Hepatocyte (in vitro differentiated cells): ENCODE measurements at regions not wholly inside any gene's neighbourhood (a gene's known extent, or its start where the extent isn't known, plus 50 kb on each side); places are given as distances from the start of the nearest gene placed in this dataset.

Source experiments
- DNase-seq: peaks from one replicate; pipeline ENCODE4 v3.0.0-alpha.2; 2016; ENCODE audit warnings: low spot score
- H2AFZ ChIP-seq: fragments of 200-600 bp; sonication (generic); 2 replicates; pipeline ENCODE4 v1.6.0; 2016; ENCODE audit warnings: antibody characterized with exemption, mild to moderate bottlenecking
- H3K27ac ChIP-seq: fragments of 200-600 bp; sonication (generic); 2 replicates; pipeline ENCODE4 v1.5.1; 2016; ENCODE audit warnings: mild to moderate bottlenecking
- H3K27me3 ChIP-seq: fragments of 200-600 bp; sonication (generic); 2 replicates; pipeline ENCODE4 v1.6.1; 2016
- H3K36me3 ChIP-seq: fragments of 200-600 bp; sonication (generic); replicated peaks from 2 replicates; pipeline ENCODE4 v1.5.1; 2016; ENCODE audit warnings: low read depth; ENCODE audit not compliant: insufficient read depth
- H3K4me1 ChIP-seq: fragments of 200-600 bp; sonication (generic); 2 replicates; pipeline ENCODE4 v1.5.1; 2016; ENCODE audit warnings: mild to moderate bottlenecking, moderate library complexity; ENCODE audit not compliant: insufficient read depth
- H3K4me2 ChIP-seq: fragments of 200-600 bp; sonication (generic); 2 replicates; pipeline ENCODE4 v1.6.0; 2016
- H3K4me3 ChIP-seq: fragments of 200-600 bp; sonication (generic); 2 replicates; pipeline ENCODE4 v1.5.1; 2016; ENCODE audit warnings: mild to moderate bottlenecking
- H3K79me2 ChIP-seq: fragments of 200-600 bp; sonication (generic); 2 replicates; pipeline ENCODE4 v1.6.0; 2017; ENCODE audit warnings: mild to moderate bottlenecking
- H3K9me2 ChIP-seq: fragments of 200-600 bp; sonication (generic); replicated peaks from 2 replicates; pipeline ENCODE4 v1.6.0; 2017; ENCODE audit warnings: mild to moderate bottlenecking; ENCODE audit not compliant: insufficient read depth
- H3K9me3 ChIP-seq: fragments of 200-600 bp; sonication (generic); 2 replicates; pipeline ENCODE4 v1.5.1; 2016; ENCODE audit warnings: low read depth, mild to moderate bottlenecking
- H4K20me1 ChIP-seq: fragments of 200-600 bp; sonication (generic); 2 replicates; pipeline ENCODE4 v1.6.0; 2016; ENCODE audit warnings: mild to moderate bottlenecking; ENCODE audit not compliant: insufficient read depth, poor library complexity, severe bottlenecking
- CTCF ChIP-seq: fragments of 200-600 bp; sonication (generic); IDR thresholded peaks from 2 replicates; pipeline ENCODE4 v1.5.1; 2016; ENCODE audit warnings: antibody characterized with exemption, mild to moderate bottlenecking; ENCODE audit not compliant: poor library complexity
- EZH2 ChIP-seq: fragments of 200-600 bp; sonication (generic); IDR thresholded peaks from 2 replicates; pipeline ENCODE4 v1.6.1; 2016; ENCODE audit warnings: antibody characterized with exemption, mild to moderate bottlenecking, borderline replicate concordance
- EZH2phosphoT487 ChIP-seq: fragments of 200-600 bp; sonication (generic); IDR thresholded peaks from one replicate; pipeline ENCODE4 v1.6.1; 2018; ENCODE audit warnings: antibody characterized with exemption, mild to moderate bottlenecking, low read depth, moderate library complexity; ENCODE audit not compliant: unreplicated experiment, severe bottlenecking
- WGBS: methylation state at CpG from one replicate; pipeline ENCODE4 v1.1.6; 2016; ENCODE audit warnings: low lambda C conversion rate; ENCODE audit errors: missing lambda C conversion rate; 5-methylcytosine and 5-hydroxymethylcytosine counted together

- Histone ChIP-seq H4K20me1 (no peaks in the 10 kb centered on the region), H2AFZ (no peak overlapping the region), H3K9me3 (no peaks in the 10 kb centered on the region), H3K4me3 (no peak overlapping the region), H3K36me3 (no peaks in the 10 kb centered on the region), H3K4me1 (no peaks in the 10 kb centered on the region), H3K9me2 (no peaks in the 10 kb centered on the region), H3K79me2 (no peaks in the 10 kb centered on the region), H3K4me2 (no peak overlapping the region), H3K27me3 (no peaks in the 10 kb centered on the region), H3K27ac (no peak overlapping the region)
- no peak for DNase-seq
- TF ChIP-seq EZH2phosphoT487 (no peak), CTCF (no peak), EZH2 (no peak)
- WGBS, result 100% methylated on average over 2 of the region's 2 CpGs
Measured at GRCh38 chr6:16828058-16828457, 66.8 kb upstream of the ATXN1 start.

- DNase-seq, result no peak
- H3K9me3 ChIP-seq, result no peaks in the 10 kb centered on the region
- WGBS, result 90% methylated on average over 2 of the region's 2 CpGs
- no peak overlapping the region for H3K27ac ChIP-seq
- no peaks in the 10 kb centered on the region for H3K36me3 ChIP-seq
- H3K4me2 ChIP-seq, result no peak overlapping the region
- H3K4me1 ChIP-seq, result no peaks in the 10 kb centered on the region
- TF ChIP-seq CTCF (no peak), EZH2phosphoT487 (no peak)
- no peaks in the 10 kb centered on the region for H3K27me3 ChIP-seq
- H2AFZ ChIP-seq, result no peak overlapping the region
- H3K79me2 ChIP-seq, result no peaks in the 10 kb centered on the region
- no peaks in the 10 kb centered on the region for H3K9me2 ChIP-seq
- no peaks in the 10 kb centered on the region for H4K20me1 ChIP-seq
- no peak overlapping the region for H3K4me3 ChIP-seq
Measured at GRCh38 chr6:16827627-16828026, 66.4 kb upstream of the ATXN1 start.

GRCh38 chr6:16825784-16826183 lies 64.5 kb upstream of the ATXN1 start:
- Histone ChIP-seq H3K79me2 (no peaks in the 10 kb centered on the region), H3K4me3 (no peak overlapping the region), H2AFZ (no peak overlapping the region), H3K9me2 (no peaks in the 10 kb centered on the region), H4K20me1 (no peaks in the 10 kb centered on the region), H3K9me3 (no peaks in the 10 kb centered on the region), H3K27ac (no peak overlapping the region), H3K4me2 (no peak overlapping the region), H3K4me1 (no peaks in the 10 kb centered on the region), H3K36me3 (no peaks in the 10 kb centered on the region), H3K27me3 (no peaks in the 10 kb centered on the region)
- WGBS, result 91% methylated on average over 6 of the region's 6 CpGs
- TF ChIP-seq EZH2 (no peak), EZH2phosphoT487 (no peak), CTCF (no peak)
- no peak for DNase-seq
